ENCODE measurements at regions not wholly inside any gene's neighbourhood (a gene's known extent, or its start where the extent isn't known, plus 50 kb on each side); places are given as distances from the start of the nearest gene placed in this dataset.

GRCh38 chr13:47508527-47509228 lies 492.4 kb downstream of the SUCLA2 start:
- TF ChIP-seq CTCF (conservative IDR thresholded peaks at IDR 0.05), result no peak
- no peak for TF ChIP-seq EZH2 (IDR thresholded peaks at IDR 0.05; ENCODE audit: low read depth)

Data from PC-9 (cell line).